HG03521 (cell line): ENCODE measurements at regions not wholly inside any gene's neighbourhood (a gene's known extent, or its start where the extent isn't known, plus 50 kb on each side); places are given as distances from the start of the nearest gene placed in this dataset.
"Not testable (repeated sequence)": the region's sequence is repeated elsewhere in the genome, so short reads cannot be mapped to it uniquely, and the experiment has no call there.

Source experiments
- ATAC-seq: cut with Tn5 transposase; IDR thresholded peaks from one replicate; pipeline ENCODE4 v1.9.1; 2021; ENCODE audit warnings: mild to moderate bottlenecking, moderate library complexity; ENCODE audit not compliant: unreplicated experiment

- ATAC-seq, result peak; percentile 97
These were observed 65.6 kb downstream of the UFM1 start for GRCh38 chr13:38415233-38415632.

GRCh38 chr13:38417241-38417640, 67.6 kb downstream of the UFM1 start:
- no peak for ATAC-seq

GRCh38 chr13:38417727-38418126, 68.1 kb downstream of the UFM1 start:
- ATAC-seq, result peak; percentile 48

- ATAC-seq, result no peak
These were observed 68.6 kb downstream of the UFM1 start for GRCh38 chr13:38418286-38418685.

GRCh38 chr13:38419312-38419873, 69.7 kb downstream of the UFM1 start:
- ATAC-seq, result no peak

- no peak for ATAC-seq
These were observed 72.2 kb downstream of the UFM1 start for GRCh38 chr13:38421590-38422560.

- no peak for ATAC-seq
These were observed 80.3 kb downstream of the UFM1 start for GRCh38 chr13:38429916-38430315.

- ATAC-seq, result no peak
These were observed 81.1 kb downstream of the UFM1 start for GRCh38 chr13:38430796-38431195.

GRCh38 chr13:38440666-38441065, 91.0 kb downstream of the UFM1 start:
- ATAC-seq, result no peak

GRCh38 chr13:38444904-38445303, 95.3 kb downstream of the UFM1 start:
- no peak for ATAC-seq

GRCh38 chr13:38452656-38453055, 103.0 kb downstream of the UFM1 start:
- no peak for ATAC-seq

GRCh38 chr13:38462605-38463004, 113.0 kb downstream of the UFM1 start:
- ATAC-seq, result no peak

- ATAC-seq, result no peak
These were observed 113.4 kb downstream of the UFM1 start for GRCh38 chr13:38463048-38463447.

GRCh38 chr13:38472411-38472810, 122.8 kb downstream of the UFM1 start:
- ATAC-seq, result not testable (repeated sequence)

GRCh38 chr13:38473305-38473704, 123.7 kb downstream of the UFM1 start:
- no peak for ATAC-seq

- ATAC-seq, result no peak
These were observed 128.0 kb downstream of the UFM1 start for GRCh38 chr13:38477676-38478075.

- ATAC-seq, result no peak
These were observed 134.0 kb downstream of the UFM1 start for GRCh38 chr13:38483623-38484022.

- no peak for ATAC-seq
These were observed 141.0 kb downstream of the UFM1 start for GRCh38 chr13:38490657-38491056.

GRCh38 chr13:38494445-38494844, 144.8 kb downstream of the UFM1 start:
- no peak for ATAC-seq

- ATAC-seq, result no peak
These were observed 147.3 kb downstream of the UFM1 start for GRCh38 chr13:38496917-38497316.

- ATAC-seq, result no peak
These were observed 148.6 kb downstream of the UFM1 start for GRCh38 chr13:38498271-38498670.

- ATAC-seq, result no peak
These were observed 164.9 kb downstream of the UFM1 start for GRCh38 chr13:38514575-38514974.
